ENCODE measurements at regions not wholly inside any gene's neighbourhood (a gene's known extent, or its start where the extent isn't known, plus 50 kb on each side); places are given as distances from the start of the nearest gene placed in this dataset.
A peak's percentile ranks its signal among the peaks of the same experiment; 100 is the strongest.

GRCh38 chr3:174387736-174388135 lies 471.4 kb upstream of the NAALADL2 start:
- TF ChIP-seq EGR1 (IDR thresholded peaks at IDR 0.05) (no peak), MAX (IDR thresholded peaks at IDR 0.05) (no peak), RAD21 (IDR thresholded peaks at IDR 0.05; ENCODE audit: low read depth) (no peak), TAF1 (IDR thresholded peaks at IDR 0.05; ENCODE audit: low read depth) (no peak), FOXM1 (IDR thresholded peaks at IDR 0.05; ENCODE audit: borderline replicate concordance, low read depth) (no peak), USF1 (IDR thresholded peaks at IDR 0.05) (no peak), REST (IDR thresholded peaks at IDR 0.05; ENCODE audit: low read depth) (no peak), NFIC (IDR thresholded peaks at IDR 0.05) (no peak), TCF12 (IDR thresholded peaks at IDR 0.05; ENCODE audit: low read depth) (no peak), TEAD4 (IDR thresholded peaks at IDR 0.05) (no peak), CEBPB (IDR thresholded peaks at IDR 0.05) (no peak), CREB1 (IDR thresholded peaks at IDR 0.05; ENCODE audit: low read depth) (no peak), EP300 (IDR thresholded peaks at IDR 0.05; ENCODE audit: borderline replicate concordance) (no peak), YY1 (IDR thresholded peaks at IDR 0.05; ENCODE audit: low read depth) (no peak), ZBTB7A (IDR thresholded peaks at IDR 0.05; ENCODE audit: low read depth) (no peak)

GRCh38 chr3:174397848-174398247 lies 461.3 kb upstream of the NAALADL2 start:
- TF ChIP-seq TAF1 (IDR thresholded peaks at IDR 0.05; ENCODE audit: low read depth) (no peak), RAD21 (IDR thresholded peaks at IDR 0.05; ENCODE audit: low read depth) (peak; percentile 77)

- TF ChIP-seq ZBTB7A (IDR thresholded peaks at IDR 0.05; ENCODE audit: low read depth) (no peak), YY1 (IDR thresholded peaks at IDR 0.05; ENCODE audit: low read depth) (no peak), USF1 (IDR thresholded peaks at IDR 0.05) (no peak), TEAD4 (IDR thresholded peaks at IDR 0.05) (no peak), TAF1 (IDR thresholded peaks at IDR 0.05; ENCODE audit: low read depth) (no peak), CREB1 (IDR thresholded peaks at IDR 0.05; ENCODE audit: low read depth) (no peak), RAD21 (IDR thresholded peaks at IDR 0.05; ENCODE audit: low read depth) (no peak)
Observed at GRCh38 chr3:174398761-174399160, 460.4 kb upstream of the NAALADL2 start.

- no peak for TF ChIP-seq CREB1 (IDR thresholded peaks at IDR 0.05; ENCODE audit: low read depth)
- no peak for TF ChIP-seq TCF12 (IDR thresholded peaks at IDR 0.05; ENCODE audit: low read depth)
Observed at GRCh38 chr3:174403831-174404230, 455.3 kb upstream of the NAALADL2 start.

- TF ChIP-seq FOXM1 (IDR thresholded peaks at IDR 0.05; ENCODE audit: borderline replicate concordance, low read depth) (no peak), REST (IDR thresholded peaks at IDR 0.05; ENCODE audit: low read depth) (no peak), CREB1 (IDR thresholded peaks at IDR 0.05; ENCODE audit: low read depth) (no peak), EGR1 (IDR thresholded peaks at IDR 0.05) (no peak), TEAD4 (IDR thresholded peaks at IDR 0.05) (no peak), USF1 (IDR thresholded peaks at IDR 0.05) (no peak), RAD21 (IDR thresholded peaks at IDR 0.05; ENCODE audit: low read depth) (no peak), TAF1 (IDR thresholded peaks at IDR 0.05; ENCODE audit: low read depth) (no peak), YY1 (IDR thresholded peaks at IDR 0.05; ENCODE audit: low read depth) (no peak), CEBPB (IDR thresholded peaks at IDR 0.05) (no peak), ZBTB7A (IDR thresholded peaks at IDR 0.05; ENCODE audit: low read depth) (no peak), MAX (IDR thresholded peaks at IDR 0.05) (no peak), EP300 (IDR thresholded peaks at IDR 0.05; ENCODE audit: borderline replicate concordance) (no peak), TCF12 (IDR thresholded peaks at IDR 0.05; ENCODE audit: low read depth) (no peak), NFIC (IDR thresholded peaks at IDR 0.05) (no peak)
Observed at GRCh38 chr3:174408310-174408709, 450.8 kb upstream of the NAALADL2 start.

GRCh38 chr3:174409086-174409743 lies 449.9 kb upstream of the NAALADL2 start:
- TF ChIP-seq USF1 (IDR thresholded peaks at IDR 0.05) (no peak), MAX (IDR thresholded peaks at IDR 0.05) (no peak), EP300 (IDR thresholded peaks at IDR 0.05; ENCODE audit: borderline replicate concordance) (no peak), TCF12 (IDR thresholded peaks at IDR 0.05; ENCODE audit: low read depth) (no peak), ZBTB7A (IDR thresholded peaks at IDR 0.05; ENCODE audit: low read depth) (no peak), TAF1 (IDR thresholded peaks at IDR 0.05; ENCODE audit: low read depth) (no peak), TEAD4 (IDR thresholded peaks at IDR 0.05) (no peak), NFIC (IDR thresholded peaks at IDR 0.05) (no peak), FOXM1 (IDR thresholded peaks at IDR 0.05; ENCODE audit: borderline replicate concordance, low read depth) (no peak), YY1 (IDR thresholded peaks at IDR 0.05; ENCODE audit: low read depth) (no peak), EGR1 (IDR thresholded peaks at IDR 0.05) (no peak), RAD21 (IDR thresholded peaks at IDR 0.05; ENCODE audit: low read depth) (no peak), CREB1 (IDR thresholded peaks at IDR 0.05; ENCODE audit: low read depth) (no peak), REST (IDR thresholded peaks at IDR 0.05; ENCODE audit: low read depth) (no peak), CEBPB (IDR thresholded peaks at IDR 0.05) (no peak)
